Stimulated activated CD8-positive, alpha-beta memory T cell treated with anti-CD3 and anti-CD28 coated beads, Interleukin-7, amount 100 ng/mL, for 48 hours (primary cell): ENCODE measurements at regions not wholly inside any gene's neighbourhood (a gene's known extent, or its start where the extent isn't known, plus 50 kb on each side); places are given as distances from the start of the nearest gene placed in this dataset.
"Not testable (repeated sequence)": the region's sequence is repeated elsewhere in the genome, so short reads cannot be mapped to it uniquely, and the experiment has no call there.

Experiments
- DNase-seq, 2 donors: peaks; one replicate each; pipeline ENCODE4 v3.0.0-alpha.2; 2020; ENCODE audit warnings: low read depth in 1 of 2; ENCODE audit errors: extremely low read depth in 1 of 2

DNA sequence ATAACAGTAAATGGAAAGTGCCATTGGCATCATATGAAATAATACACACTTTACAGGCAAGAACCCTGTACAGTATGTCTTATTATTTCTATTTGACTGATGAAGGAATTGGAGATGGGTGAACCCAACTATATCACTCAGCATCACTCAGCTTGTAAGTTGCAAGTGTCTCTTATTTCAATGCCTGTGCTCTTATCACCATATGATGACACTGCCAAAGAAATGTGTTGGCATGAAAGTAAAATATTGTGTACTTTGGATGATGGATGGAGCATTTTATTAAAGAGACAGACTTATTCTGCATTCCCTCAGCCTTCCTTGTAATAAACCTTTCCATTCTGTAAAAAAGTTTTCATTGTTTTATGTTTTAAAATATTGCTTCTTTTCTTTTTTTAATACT is 927.5 kb upstream of the VRK2 start:
- DNase-seq = no peak

DNA sequence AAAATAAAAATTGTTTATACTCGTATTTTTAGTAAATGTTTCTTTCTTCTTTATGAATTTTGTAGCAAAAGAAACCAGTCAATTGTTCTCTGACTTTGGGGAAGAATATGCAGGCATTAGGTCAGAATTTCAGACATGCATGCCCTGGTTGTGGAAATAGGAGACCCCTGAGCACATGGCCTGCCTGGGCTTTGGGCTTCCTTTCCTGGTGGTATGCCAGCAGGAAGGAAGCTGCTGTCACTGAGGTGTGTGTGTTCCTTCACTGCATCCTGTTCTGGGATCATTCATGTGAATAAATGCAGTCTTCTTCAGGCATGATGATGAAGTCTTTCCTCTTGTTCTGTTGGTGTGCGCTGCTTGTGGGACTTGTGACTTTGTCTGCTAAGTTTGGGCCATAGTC is 920.2 kb upstream of the VRK2 start:
- no peak for DNase-seq

DNA sequence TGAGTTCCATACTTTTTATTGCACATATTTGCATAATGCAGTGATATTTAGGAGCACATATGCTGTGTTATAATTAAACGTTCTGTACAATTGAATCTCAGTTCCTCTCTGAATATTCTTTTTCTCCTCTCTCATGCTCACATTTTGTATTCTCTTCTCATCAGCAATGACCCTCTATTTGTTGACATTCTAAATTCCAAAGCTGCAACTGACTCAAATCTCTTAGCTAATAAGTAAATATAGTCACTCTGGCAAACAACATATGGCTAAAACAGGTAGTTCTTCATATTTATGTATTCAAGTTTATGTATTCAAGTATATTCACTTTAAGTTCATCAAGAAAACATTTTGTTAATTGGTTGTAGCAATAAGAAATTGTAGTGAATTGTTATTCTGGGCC is 907.4 kb upstream of the VRK2 start:
- no peak for DNase-seq

DNA sequence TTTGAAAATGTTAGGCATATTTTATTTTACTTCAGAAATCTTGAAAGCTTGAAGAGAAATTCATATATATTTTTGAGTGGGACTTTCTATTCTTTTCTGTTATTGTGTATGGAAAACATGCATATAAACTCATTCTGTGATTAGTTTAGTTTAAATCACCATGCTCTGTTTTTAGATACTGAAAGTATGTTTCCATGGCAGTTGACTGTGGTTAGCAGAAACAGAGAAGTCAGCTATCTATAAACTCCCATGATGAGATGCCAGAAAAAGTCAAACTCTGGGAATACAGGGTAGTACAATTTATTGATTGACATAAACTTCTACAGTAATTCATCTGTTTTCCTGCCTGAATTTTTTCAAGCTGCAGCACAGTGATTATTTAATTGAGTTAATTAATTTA is 905.3 kb upstream of the VRK2 start:
- DNase-seq = no peak

DNA sequence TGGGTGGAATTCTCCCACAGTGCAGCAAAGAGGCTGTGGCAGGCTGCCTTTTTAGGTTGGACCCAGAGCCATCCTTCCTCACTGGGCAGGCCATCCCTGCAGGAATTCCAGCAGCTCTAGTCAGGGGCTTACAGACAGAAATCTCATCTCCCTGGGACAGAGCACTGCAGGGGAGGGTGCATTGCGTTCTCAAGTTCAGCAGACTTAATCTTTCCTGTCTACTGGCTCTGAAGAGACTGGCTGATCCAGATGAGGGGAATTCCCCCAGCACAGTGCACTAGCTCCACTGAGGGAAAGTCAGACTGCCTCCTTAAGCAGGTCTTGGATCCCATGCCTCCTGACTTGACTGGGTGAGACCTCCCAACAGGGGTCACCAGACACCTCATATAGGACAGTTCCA is 899.7 kb upstream of the VRK2 start:
- no peak for DNase-seq

DNA sequence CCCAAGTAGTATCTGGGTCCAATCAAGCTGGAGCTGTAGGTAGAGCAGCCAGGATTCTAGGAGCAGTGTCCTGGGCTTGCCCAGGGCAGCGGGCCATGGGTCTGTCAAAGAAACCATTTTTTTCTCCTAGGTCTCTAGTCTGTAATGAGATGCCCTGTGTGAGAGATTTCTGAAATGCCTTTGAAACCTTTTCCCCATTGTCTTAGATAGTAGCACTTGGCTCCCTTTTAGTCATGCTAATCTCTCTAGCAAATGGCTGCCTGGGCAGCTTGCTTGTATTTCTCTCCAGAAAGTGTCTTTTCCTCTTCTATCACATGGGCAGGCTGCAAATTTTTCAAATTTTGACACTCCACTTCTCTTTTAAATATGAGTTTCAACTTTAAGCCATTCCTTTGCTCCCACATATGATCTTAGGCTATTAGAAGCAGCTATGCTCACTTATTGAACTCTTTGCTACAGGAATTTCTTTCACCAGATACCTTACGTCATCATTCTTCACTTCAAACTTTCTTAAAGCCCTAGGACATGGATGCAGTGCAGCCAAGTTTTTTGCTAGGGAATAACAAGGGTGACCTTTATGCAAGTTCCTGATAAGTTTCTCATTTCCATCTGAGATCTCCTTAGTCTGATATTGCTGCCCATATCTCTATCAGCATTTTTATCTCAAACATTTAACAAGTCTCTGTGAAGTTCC is 890.2 kb upstream of the VRK2 start:
- no peak for DNase-seq

DNA sequence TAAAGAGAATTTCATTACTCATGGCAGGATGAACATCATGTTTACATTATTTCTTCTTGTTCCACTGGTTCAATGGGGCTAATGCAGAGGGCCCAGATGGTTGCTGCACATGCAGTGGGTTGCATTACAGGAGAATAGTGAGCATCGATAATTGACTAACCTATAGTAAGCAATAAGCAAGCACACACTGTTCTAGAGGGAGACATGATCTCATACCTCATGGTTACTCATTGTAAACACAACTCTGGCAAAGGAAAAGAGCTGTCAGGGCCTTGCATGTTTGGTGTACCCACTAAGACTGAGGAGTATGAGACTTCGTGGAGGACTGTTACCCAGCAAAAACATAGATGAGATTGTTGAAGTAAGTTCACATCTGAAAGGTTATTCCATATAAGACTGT is 885.6 kb upstream of the VRK2 start:
- DNase-seq = no peak

DNA sequence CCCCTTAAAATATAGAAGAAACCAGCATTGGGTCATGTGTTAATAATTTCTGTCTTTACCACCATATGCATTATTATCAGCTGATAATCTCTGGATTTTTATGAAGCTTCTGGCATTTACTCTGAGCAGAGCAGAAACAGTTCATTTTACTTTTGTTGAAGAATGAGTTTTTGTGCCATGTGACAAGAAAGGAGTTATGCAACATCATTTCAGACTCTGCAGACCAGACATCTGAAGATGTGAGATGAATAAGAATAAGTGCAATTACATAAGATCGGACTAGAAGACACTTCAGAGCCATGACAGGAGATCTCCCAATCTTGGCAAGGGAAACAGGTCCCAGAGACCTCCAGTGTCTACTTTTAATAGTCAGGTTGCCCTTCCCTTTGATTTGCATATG is 869.4 kb upstream of the VRK2 start:
- no peak for DNase-seq

DNA sequence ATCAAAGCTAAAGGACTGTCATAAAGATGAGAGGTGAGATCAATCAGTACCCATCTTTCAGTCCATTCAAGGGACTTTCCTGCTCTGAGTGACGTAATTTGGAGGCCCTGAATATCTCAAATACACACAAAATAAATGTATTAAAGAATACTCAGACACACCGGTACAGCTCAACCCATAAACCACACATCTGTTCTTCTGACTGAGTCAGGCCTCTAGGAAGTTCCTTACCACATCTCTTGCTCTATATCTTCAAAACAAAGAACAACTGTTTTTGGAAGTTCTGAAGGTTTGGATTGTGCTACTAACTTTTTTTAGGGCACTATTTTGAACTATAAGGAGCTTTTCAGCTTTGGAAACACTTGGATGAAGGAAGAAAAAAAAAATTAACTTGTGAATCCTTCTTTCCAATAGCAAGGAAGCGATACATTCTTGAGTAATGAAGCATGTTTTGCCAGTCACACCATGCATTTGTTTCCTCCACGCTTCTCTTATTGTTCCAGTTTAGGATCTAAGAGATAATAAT is 866.5 kb upstream of the VRK2 start:
- DNase-seq = no peak

DNA sequence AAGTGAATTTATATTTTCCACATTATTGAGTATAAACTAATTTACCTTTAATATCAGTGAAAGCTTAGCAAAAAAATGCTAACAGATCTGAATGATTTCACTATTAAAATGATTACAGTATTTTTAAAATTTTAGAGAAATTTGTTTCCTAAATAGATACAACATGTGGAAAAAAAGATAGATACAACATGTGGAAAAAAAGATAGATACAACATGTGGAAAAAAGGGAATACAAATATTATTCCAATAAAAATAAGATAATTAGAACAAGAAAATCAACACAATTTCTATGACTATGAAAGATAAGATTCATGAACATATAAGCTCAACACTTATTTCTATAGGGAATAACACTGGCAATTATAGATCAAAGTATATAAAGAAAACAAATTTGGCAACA is 865.9 kb upstream of the VRK2 start:
- DNase-seq = no peak

DNA sequence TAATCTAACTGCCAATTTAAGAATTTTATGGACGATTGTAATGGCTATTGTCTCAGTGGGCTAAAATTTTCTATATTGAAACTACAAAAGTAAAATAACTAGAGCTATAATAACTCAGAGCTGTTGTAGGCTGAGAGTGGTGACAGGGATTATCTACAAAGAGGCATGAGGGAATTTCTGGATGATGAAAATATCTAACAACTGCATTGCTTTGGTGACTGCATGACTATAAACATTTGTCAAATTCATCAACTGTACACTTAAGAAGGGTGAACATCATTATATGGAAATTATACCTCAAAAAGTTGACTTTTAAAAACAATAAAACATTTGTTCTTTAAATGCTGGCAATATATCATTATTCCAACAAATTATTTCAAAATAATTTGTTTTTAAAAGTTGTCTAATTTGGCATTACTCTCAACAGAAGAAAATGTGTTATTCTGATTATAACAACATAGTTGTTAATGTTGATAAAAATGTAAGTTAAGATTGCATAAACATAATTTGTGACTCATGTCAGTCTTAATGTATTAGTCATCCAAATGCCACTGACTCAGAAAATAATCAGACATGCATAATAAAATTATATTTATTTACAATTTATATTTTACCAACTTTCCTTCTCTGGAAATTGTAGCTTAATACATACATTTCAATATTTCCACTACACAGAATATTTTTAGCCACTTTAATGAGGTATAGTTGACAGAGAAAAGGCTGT is 865.1 kb upstream of the VRK2 start:
- DNase-seq = no peak

DNA sequence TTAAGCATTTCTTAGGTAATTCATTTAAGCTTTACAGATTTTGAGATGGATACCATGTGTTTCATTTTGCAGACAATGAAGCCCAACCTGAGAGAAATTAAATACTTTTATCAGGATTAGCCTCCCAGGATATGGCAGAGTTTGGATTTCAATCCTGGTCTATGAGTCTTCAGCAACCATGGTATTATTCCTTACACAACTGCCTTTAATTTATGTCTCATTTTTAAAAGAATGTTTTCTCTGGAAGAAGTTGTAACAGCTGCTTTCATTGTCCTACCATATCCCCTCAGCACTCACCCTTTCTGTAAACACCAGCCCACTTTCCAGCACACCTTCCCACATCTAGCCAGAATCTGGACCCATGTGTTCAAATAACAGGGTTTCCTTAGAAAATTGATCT is 863.7 kb upstream of the VRK2 start:
- DNase-seq = no peak

DNA sequence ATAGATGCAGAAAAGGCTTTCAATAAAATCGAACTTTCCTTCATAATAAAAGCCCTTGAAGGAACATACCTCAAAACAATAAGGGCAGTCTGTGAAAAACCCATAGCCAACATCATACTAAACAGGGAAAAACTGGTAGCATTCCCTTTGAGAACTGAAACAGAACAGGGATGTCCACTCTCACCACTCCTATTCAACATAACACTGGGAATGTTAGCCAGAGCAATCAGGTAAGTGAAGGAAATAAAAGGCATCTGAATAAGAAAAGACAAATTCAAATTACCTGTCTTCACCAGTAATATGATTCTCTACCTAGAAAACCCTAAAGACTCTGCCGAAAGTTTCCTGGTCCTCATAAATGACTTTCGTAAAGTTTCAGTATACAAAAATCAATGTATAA is 861.0 kb upstream of the VRK2 start:
- no peak for DNase-seq

DNA sequence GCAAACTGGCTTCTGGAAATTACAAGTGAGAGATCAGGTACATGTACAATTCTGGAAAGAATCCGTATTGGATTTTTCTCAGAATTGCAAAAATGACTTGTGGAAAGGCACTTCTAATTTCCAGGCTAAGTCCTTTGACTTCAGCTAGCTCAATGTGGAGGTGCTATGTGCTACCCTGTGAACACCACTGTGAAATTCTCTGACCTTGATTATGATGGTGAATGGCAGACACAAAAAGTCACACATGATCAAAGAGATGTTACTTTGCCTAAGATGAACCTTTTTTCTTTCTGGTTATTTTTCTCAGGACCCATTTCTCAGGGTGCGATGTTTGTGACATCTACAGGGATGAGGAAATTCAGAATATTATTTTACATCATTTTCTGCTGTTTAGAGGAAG is 856.6 kb upstream of the VRK2 start:
- DNase-seq = no peak

DNA sequence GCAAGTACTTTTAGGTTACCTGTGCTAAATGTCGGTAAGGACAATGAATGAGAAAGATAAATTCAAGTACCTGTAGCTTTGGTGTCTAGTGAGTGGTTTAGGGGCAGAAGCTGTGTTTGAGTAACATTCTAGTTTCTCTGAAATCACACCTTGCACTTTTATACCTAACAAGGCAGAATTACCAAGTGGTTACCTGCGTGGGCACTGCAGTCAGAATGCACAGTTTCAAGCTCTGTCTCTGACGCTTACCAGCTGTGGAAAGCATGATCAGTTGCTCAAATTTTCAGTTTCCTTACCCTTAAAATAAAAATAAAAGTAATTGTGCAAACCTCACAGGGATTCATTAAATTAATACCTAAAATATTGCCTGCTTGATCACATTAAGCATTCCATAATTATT is 846.9 kb upstream of the VRK2 start:
- no peak for DNase-seq

DNA sequence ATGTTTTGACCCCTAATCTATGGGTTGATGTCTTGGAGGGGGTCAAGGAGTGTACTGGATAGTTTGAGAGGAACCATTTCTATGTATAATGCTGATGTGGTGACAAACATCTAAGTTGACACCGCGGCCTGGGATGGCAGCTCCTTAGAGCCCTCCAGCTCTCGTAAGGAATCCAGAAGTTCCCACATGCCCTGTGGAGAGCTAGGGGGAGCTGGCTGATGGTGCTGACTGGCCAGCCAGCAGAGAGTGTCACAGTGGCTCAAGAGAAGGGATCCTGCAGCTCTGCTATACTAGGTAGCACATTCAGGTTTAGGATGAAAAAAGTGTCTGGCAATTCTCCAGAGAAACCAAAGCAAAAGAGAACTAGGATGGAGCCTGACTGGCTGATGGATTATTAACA is 842.2 kb upstream of the VRK2 start:
- no peak for DNase-seq

DNA sequence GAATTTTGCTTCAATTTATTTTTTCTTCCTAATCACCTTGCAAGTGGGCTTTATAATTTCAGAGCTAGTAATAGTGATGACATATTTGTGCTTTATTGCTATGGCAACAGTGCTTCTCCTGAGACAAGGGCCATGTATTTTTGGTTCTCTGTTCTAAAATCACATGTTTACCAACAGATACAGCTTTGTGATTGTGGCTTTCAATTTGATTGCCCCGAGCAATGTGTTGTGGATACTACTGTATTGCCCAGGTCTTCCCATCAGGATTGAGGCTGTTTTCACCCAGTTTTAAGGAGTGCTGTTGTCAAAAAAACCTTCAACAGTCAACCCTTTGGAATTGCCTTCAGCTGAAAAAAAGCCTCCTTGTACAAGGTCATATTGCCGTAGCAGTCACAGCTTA is 841.4 kb upstream of the VRK2 start:
- DNase-seq = no peak

DNA sequence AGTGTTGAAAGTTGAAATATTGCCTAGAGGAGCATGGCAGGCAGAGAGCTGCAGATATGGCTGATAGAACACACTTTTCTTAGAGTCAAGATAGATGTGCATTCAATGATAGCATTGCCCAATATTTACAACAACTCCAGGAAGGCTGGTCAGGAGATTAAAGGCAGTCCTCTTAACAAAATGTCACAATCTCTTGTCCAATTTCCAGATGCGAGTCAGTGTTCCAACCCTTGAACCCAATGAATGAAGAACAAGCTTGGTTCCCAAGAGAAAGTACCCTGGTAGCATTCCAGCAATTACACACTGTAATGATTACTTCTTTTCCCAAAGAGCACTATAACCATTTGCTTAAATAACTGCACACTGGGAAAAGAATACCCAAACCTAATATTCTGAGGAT is 839.4 kb upstream of the VRK2 start:
- no peak for DNase-seq

DNA sequence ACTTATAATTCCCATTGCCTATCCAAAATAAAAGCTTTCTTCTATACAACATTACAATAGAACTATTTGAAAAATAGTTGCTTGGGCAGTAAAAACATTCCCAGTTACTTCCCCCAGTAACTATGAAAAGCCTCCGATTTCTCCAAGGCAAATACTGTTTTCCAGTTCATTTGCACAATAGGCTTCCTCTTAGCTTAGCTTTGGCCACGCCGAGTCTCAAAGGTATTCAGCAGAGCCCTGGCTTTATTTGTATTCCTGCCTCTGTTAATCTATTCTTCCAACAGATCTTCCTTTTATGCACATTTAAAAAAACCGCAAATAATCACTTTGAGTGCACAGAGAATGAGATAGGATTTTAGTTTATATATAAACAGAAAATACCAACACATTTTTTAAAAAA is 836.8 kb upstream of the VRK2 start:
- no peak for DNase-seq

DNA sequence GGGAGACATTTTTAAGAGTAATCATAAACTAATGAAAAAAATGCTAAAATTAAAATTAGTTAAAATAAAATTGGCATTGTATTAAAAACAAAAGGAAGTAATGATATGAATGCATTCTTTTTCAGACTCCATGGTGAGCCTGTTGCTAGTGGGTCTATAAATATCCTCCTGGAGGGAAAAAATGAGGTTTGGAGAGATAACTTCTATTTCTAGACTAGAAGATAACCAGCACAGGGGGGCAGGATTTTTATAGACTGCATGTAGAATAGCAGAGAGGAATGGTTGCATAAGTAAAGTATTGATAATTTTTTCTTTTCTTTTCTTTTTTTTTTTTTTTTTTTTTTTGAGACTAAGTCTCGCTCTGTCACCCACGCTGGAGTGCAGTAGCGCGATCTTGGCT is 835.8 kb upstream of the VRK2 start:
- no peak for DNase-seq

DNA sequence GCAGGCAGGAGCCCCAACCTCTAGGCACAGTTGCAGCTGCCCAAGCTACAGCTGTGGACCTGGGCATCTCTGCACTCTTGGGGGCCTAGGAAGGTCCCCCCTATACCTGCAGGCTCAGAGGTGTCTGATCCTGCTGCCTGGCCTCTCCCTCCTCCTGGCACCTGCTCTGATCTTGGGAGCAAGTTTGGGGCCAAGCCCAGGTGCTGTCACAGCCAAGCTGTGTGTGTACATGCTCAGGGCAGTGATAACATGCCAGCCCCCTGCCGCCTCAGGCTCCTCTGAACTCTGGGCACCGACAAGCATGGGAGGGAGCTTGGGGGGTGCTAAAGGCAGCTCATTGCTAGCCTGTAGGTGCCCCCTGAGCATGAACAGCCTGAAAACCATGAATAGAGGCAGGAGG is 829.6 kb upstream of the VRK2 start:
- no peak for DNase-seq

DNA sequence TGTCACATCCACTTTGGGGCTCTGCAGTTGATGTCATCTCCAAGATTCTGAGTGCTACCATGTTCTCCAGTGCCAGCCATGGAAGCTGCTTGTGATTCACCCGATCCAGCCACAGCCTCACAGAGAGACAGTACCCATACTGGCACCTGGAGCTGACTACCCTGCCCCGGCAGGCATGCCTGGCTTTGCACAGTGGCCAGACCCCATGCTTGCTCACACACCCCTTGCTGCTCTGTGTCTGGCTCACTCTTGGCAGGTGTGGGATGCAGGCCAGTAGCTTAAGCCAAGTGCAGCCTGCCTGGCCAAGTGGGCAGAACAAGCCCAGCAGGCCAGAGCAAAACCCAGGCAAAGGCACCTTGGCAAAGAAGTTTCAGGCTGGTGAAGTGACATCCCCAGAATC is 828.4 kb upstream of the VRK2 start:
- no peak for DNase-seq

DNA sequence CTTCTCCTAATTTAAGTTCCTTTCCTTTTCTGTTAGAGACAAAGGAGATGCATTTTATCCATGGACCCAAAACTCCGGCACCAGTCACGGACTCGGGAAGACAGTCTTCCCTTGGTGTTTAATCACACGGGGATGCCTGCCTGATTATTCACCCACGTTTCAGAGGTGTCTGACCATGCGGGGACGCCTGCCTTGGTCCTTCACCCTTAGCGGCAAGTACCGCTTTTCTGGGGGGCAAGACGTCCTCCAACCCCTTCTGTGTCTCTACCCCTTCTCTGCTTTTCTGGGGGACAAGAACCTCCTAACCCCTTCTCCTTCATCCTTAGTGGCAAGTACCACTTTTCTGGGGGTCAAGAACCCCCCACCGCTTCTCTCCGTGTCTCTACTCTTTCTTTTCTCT is 816.9 kb upstream of the VRK2 start:
- DNase-seq = not testable (repeated sequence)
